NCI-H1092 (cell line): ENCODE measurements at regions not wholly inside any gene's neighbourhood (a gene's known extent, or its start where the extent isn't known, plus 50 kb on each side); places are given as distances from the start of the nearest gene placed in this dataset.

ENCODE experiments used
- DNase-seq: peaks from one replicate; lab custom pipeline; 2025; lab: John Stamatoyannopoulos, UW

DNA sequence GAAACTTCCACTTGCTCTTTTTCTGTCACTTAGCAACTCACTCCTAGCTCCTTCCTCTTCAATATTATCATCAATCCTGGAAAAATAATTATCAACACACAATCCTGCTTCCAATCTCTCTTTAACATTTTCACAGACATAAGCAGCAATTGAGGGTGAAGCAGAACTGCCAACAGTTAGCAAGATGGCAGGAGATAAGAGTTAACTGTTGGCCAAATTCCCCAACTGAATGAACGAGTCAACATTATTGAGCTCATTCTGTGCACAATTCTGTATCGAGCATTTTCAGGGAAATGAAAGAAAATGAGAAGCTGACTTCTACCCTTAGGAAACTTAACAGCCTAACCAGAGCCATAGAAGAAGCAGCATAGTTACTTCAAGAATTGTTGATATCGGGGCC lies 152.0 kb downstream of the KCNA5 start:
- DNase-seq: no peak

DNA sequence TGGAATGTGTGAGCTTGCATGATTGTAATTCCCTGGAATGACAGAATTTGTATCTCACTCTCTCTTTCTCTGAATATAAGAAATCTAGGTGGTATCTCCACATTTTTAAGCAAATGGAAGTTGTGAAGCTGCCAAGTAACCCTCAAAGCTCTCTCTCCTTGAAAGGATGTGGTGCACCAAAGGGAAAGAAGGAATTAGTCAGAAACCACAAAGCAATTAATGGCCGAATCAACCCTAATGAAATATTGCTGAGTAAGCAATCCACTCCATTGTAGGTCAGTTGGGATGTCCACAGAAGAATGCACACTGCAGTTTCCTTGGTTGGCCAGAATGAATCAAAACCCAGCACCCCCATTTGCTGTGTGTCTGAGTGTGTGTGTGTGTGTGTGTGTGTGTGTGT lies 153.5 kb downstream of the KCNA5 start:
- no peak for DNase-seq

DNA sequence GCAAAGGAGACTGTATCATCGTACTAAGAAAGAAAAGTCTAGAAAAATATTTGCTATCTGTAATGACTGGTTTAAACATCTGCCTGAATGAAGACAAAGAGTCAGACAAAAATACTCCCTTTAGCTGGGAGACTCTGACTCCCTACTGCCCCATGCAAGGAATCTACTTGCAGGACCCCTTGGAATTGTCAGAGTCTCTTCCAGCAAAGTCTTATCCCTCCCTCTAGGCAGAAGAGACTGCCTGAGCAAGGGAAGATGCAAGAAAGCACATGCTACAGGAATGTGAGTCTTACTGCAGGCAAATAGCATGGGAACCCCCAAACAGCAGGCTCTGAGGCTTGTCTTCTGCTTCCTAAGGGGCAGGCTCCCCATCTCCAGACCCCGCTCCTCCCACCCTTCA lies 154.0 kb downstream of the KCNA5 start:
- DNase-seq: no peak

DNA sequence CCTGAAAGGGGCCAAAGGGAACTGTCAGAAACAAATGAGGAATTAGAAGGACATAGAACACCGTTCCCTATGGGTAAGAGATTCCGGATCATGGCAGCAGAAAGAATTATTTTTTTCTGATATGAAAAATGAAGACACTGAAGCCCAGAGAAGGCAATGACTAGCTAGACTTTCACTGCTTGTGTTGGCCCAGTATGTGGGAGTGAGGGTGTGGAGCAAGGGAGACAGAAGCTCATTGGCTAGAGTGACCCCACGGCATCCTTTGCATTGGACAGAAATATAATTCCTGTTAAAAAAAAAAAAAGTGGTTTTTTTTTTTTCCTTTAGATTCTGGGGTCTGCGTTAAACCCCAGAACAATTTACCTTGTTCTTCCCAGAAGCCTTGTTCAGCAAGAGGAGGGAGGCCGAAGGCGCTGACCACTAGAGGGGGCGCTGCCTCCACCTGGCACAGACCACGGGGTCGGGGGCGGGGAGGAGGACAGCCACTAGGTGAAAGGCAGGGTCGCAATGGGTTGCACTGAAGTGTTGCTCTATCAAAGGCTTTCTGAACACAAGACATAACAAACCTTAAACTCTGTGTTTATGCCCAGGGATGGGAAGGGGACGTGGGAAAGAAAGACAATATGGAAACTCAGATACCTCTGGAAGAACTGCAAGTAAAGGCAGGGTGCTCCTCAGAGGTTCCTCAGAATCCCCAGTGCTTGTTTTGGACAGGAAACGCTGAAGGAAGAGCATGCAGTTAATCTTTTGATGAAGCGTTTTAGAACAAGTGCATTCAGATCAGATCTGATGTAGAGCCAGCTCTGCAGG lies 156.8 kb downstream of the KCNA5 start:
- DNase-seq: peak; percentile 27

DNA sequence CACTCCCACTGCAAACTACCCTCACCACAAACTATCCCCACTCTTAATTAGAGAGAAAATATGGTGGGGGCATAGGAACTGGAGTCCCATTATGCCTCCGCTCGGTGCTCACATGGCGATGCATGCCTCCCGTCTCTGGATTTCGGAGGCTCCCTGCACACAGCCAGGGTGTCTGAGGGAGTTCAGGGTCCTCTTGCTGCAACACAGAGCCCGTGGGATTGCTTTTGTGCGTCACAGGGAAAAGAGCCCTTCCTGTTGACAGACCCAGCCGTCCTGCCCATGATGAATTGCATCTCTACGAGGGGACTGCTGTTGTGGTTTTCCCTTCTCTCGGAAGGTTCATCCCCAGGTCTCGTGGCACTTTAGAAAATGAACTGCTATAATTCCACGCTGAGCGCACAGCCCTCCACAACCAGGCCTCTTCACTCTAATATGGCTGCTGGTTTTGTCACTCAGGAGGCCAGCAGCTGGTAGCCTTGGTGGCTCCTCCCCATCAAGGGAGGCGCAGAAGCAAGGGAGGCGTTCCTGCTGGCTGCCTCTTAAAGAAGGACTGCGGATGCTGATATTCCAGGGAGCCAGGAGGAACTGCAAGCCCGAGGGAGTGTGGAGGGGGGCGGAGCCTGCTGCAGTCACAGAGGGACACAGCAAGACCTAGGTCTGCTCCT lies 158.0 kb downstream of the KCNA5 start:
- DNase-seq: no peak

DNA sequence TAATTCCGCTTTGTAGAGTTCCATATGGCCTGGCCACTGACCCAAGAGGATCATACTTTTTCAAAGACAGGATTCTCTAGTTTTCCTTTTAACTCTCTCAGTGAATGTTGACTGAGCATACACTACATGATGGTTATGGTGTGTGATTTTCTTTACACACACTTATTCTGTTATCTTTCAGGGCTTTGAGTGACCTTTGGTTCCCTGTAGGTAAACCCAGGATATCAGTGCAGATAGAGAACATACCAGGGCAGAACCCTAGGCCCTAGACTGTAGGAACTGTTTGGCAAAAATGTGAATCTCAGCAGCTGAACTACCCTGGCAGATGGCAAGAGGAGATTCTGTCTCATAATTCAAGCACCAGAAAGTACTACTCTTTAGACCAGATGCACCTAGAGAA lies 159.6 kb downstream of the KCNA5 start:
- DNase-seq: no peak

DNA sequence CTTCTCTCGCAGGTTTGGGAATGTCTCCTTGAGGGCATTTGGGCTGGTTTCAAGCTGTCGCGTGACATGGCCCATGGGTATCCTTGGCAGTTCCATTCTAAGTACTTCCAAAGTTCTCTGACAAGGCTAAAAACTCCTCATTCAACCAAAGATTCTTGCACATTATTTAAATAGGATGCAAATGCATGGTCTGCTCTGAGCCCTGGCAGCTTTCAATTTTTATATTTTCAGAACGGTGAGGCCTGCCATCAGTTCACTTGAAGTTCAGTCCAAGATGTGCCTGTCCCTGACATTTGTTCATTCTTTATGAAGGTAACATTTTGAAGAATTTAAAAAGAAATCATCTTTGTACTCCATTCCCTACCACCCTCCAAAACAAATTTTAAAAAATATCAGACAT lies 160.0 kb downstream of the KCNA5 start:
- no peak for DNase-seq

DNA sequence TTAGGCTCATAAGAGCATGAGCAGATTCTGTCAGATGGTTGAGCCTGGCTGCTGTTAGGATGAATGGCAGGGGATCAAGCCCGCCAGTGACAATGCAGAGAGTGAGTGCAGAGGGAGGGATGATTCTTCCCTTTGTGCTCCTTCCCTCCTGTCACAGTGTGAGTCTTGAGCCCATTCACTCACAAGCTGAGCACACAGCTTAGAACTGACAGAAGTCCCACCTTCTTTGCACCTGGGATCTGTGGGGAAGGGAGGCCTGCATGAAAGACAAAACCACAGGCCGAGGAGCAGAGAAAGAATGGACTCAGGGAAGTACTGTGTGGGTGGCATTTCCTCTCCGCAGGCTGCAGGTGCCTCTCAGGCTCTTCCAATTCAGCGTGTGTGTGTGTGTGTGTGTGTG lies 160.6 kb downstream of the KCNA5 start:
- no peak for DNase-seq

DNA sequence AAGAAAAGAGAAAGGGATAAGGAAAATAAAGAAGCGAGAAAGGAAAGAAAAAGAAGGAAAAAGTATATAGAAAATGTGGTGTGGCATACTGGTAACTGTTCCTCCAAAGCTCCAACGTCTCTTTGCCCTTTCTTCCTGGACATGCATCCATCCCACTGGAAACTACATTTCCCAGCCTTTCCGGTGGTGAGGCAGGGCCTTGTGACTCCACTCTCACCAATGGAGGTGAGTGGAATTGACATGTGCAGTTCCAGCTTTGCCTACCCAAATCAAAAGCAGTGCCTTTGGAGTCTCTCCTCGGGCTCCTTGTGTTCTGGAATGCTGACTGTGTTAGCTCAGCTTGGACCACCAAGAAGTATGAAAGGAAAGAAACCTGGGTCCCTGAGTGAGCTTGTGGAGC lies 161.2 kb downstream of the KCNA5 start:
- no peak for DNase-seq

DNA sequence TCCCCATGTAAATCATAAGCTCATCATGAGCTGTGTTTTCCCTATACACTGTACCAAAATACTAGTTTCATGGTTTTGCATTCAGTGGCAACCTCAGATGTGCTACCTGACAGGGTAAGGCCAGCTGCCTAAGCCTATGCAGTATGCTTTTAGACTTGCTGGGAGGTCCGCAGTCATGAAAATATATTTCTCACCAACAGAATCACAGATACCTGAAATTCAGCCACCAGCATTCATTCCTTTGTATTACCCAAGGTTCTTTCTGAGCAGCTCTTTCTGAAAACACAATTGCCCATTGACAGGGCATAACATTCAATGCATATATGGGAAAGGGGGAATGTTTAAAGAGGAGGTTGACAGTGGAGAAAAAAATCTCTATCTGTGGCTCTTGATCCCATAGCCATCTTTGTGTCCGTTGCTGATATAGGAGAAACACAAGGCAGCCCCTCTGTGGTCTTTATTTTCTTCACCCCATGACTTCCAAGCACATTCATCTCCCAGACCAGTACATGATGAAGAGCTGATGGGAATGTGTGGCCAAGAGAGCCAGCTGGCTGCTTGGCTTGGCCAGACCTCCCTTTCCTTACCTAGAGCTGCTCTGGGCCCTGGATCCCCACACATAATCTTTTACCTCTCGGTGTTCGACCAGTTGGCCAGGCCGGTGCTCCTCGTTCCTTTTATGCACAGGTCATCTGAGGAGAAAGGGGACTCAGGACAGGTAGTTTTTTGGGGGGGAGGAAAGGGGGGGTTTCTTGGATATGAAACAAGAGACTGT lies 162.9 kb downstream of the KCNA5 start:
- no peak for DNase-seq

DNA sequence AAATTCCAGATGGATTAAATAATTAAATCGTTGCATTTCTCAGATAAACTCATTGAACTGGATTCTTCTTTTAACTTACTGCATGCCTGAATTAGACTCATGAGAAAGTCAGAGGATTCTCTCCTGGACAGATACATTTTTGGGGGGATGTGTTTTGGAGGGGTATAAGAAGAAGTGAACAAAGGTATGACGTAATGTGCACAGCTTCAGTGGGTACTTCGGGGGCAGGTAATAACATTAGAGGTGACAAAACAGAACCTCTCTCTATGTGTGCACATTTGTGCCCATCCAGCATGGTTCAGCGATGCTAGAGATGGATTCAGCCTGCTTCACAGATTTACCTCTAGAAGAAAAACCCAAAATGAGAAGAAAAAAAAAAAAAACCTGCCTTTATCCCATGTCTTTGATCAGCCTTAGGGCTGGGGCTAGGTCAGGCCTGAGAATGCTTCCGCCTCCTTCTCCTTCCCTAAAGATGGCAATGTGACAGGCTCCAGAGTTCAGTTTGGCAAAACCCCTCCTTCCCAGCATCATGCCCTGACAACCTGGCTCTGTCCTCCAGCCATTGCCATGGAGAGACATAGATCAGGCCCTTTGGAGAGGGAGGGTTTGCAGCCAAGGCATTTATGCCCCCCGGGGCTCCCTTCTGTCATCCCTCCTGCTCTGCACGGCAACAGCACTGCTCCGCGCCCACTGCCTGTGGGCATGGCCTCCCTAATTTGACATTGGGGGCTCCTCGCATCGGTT lies 166.7 kb downstream of the KCNA5 start:
- no peak for DNase-seq

DNA sequence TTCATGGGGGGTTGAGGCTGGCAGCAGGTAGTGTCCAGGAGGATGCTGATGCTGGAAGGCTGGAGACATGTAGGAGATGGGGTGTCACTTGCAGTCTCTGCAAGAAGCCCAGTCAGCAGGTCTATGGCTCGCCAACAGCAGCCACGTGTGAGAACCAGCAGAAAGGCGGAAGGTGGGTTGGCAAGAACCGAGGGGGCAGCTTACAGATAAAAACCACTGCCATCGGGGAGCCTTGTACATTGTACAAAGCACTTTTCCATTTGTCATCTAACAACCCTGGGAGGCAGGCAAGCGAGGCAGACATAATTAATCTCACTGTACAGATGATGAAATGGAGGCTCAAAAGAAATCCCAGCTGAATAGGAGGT lies 167.2 kb downstream of the KCNA5 start:
- DNase-seq: no peak

DNA sequence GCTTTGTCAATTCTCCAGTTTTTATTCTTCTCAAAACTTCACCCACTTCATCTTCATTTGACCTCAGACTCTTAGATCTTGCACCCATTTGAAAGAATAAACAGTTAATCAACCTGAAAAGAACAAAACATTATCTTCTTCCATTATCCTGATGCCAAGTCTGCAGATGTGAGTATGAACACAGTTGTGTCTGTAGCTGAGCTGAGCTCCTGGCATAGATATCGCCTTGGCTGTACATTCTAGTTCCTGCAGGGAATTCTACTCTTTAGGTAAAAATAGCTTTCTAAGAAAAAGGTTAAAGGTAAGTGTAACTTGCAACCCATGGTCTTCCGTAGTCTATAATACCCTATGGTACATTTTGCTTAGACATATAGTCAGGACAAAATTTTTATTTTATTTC lies 169.7 kb downstream of the KCNA5 start:
- DNase-seq: no peak

DNA sequence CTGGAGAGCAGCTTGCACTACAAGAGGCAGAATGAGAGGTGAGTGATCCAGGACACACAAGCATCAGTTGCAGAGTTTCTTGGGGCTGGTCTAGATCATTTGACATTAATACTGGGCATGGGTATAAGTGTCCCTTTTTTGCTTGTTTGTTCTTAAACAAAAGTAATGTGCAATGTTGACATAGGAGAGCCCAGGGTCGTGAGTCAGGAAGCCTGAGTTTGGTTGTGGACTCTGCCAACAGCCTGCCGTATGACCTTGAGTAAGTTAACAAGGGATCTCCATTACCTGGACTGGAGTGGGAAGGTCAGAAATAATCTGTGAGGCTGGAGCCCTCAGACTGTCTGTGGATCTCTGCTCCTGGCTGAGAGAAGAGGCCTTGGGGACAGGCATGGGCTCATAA lies 170.3 kb downstream of the KCNA5 start:
- no peak for DNase-seq

DNA sequence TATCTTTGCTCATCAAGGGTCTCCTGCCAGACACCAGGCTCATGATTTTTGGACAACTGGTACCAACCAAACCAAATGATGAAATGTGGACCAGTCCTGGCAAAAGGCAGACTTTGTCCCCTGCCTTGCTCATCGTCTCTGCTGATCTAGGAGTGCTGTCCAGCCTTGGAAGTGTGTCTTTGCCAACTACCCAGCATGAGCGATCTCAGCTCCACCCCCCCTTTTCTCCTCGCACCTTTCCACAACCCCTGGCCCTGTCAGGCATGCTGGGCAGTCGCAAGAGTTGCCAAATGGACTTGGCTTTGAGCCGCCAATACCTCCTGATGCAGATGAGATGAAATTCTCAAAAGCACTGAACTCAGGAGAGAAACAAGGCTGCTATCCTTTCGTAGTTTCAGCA lies 174.3 kb downstream of the KCNA5 start:
- DNase-seq: no peak

DNA sequence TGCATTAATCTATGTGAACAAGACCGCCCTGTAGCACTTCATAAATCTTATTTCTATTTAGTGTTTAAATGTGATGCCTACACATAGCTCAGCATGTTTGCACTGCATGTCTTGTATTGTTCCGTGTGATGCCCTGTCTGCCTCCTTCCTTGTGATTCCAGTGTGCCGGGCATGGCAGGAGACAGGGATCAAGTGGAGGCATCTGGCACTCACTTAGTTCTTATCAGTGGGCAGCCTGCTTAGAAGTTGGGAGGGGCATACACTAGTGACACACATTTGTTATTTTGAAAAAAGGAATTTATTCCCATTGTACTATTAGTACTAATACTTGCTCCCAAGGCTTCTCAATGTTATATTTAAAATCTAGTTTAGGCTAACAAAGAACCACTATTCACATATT lies 176.4 kb downstream of the KCNA5 start:
- no peak for DNase-seq

DNA sequence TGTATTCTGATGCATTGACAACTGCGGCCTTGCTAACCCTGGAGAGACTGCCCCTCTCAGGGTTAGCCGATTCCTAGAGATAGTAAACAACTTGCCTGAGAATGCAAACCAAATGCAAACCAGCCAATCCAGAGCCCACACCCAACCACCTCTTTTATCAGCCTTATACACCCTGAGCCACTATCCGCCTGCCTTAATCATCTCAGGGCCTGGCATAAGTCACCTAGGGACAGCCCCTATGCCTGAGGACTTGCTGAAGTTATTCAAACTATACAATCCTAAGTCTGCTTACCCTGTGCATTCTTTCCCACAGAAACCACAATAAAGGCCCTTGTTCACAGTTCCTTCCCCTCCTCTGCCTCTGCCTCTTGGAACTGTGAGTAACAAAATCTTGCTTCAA lies 177.2 kb downstream of the KCNA5 start:
- no peak for DNase-seq

DNA sequence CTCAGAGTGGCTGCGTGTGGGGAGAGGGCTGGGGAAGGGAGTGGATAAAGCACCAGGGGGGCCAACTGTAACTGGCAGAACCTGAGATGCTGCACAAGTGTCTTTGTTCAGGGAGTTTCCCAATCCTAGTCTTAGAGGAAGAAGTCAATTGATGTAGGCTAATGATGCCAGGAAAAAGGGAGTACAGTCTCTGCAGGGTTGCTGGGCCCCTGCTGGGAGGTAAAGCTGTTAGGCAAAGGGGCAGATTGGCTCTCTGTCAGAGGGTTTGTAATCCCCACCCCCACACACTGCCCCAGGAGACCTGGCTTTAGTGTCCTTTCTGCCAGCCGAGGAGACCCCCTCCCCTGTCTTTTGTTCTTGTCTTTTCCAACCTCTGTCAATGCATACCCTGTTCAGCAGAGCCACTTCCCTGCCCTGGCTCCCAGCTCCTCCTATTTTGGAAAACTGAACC lies 178.4 kb downstream of the KCNA5 start:
- no peak for DNase-seq

DNA sequence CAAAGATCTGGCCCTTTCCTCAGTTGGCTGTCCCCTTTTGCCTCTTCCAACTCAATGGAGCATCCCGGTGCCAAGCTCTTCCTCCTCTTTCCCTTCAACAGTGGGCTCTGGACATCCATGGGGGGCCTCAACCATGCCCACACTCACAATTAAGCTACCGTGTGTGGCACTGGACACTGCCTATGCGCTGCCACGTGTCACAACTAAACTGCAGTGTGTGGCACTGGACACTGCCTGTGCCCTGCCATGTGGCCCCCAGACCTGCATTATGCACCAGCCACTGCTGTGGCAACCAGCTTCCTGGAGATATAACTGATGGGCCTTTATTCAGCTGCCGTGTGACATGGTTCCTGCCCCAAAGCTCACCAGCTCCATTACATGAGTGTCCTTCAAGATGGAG lies 179.1 kb downstream of the KCNA5 start:
- no peak for DNase-seq

DNA sequence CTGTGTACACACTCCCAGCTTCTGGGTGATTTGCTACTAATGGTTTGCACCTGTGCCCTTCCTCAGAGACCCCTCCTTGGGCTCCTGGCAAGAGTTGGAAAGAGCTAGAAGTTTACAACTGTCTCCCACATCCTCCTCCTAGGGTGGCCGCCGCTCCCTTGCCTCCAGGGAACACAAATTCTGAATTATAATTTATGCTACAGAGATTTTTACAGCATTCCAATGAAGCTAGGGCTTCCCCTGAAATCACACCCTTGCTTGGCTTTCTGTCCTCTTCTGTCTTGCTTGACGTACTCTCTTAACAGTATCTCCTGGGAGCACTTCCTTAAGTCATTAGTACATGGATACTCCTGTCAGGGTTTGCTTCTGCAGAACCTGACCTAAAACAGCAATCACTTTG lies 180.2 kb downstream of the KCNA5 start:
- DNase-seq: no peak

DNA sequence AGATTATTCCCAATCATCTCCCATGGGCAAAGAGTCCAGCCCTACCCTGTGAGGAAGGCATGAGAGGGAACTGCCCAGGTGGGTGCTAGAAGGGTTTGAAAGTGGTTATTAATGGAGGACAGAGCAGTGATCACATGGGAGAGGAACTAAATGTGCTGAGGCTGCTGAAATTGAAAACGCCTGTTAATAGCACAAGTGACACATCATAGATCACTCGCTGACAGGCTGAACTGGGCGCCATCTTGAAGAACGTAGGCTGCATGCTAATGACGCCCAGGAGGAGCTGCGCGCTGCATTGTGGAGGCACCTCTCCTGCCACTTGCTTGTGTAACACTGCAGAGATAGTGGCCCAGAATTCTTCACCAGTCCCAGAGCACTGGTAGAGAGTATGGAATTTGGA lies 182.9 kb downstream of the KCNA5 start:
- DNase-seq: no peak

DNA sequence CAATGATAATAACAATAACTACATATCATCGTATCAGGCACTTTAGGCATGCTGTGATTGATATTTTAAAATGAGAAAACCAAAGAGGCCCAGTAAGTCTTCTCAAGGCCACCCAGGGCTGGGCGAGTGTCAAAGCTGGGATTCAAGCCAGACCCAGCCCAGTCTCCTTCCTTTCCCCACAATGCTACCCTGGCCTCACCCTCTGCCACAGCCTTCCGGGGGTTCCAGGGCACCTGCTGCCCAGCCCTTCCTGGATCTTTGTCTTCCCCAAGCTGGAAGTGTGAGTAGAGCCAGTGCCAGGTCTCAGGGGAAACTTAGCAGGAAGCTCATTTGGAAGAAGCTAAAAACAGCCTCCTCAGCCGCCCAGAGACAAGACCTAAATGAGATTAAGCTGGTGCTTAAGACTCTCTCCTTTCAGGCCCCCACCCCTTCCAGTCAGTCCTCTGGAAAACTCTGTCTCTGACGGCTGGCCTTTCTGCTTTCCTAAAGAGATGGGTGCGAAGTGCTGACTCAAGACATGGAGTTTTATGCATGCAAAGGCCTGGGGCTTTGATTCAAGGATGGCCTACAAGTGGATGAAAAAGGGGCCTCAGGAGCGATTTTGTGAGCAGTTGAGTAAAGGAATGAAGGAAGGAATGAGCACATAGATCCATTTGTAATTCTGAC lies 184.2 kb downstream of the KCNA5 start:
- DNase-seq: no peak
